ENCODE measurements at regions not wholly inside any gene's neighbourhood (a gene's known extent, or its start where the extent isn't known, plus 50 kb on each side); places are given as distances from the start of the nearest gene placed in this dataset.
A peak's percentile ranks its signal among the peaks of the same experiment; 100 is the strongest.
"Not testable (repeated sequence)": the region's sequence is repeated elsewhere in the genome, so short reads cannot be mapped to it uniquely, and the experiment has no call there.

GRCh38 chr7:55699450-55699842, 127.1 kb upstream of the VOPP1 start:
- not testable (repeated sequence) for DNase-seq

DNA sequence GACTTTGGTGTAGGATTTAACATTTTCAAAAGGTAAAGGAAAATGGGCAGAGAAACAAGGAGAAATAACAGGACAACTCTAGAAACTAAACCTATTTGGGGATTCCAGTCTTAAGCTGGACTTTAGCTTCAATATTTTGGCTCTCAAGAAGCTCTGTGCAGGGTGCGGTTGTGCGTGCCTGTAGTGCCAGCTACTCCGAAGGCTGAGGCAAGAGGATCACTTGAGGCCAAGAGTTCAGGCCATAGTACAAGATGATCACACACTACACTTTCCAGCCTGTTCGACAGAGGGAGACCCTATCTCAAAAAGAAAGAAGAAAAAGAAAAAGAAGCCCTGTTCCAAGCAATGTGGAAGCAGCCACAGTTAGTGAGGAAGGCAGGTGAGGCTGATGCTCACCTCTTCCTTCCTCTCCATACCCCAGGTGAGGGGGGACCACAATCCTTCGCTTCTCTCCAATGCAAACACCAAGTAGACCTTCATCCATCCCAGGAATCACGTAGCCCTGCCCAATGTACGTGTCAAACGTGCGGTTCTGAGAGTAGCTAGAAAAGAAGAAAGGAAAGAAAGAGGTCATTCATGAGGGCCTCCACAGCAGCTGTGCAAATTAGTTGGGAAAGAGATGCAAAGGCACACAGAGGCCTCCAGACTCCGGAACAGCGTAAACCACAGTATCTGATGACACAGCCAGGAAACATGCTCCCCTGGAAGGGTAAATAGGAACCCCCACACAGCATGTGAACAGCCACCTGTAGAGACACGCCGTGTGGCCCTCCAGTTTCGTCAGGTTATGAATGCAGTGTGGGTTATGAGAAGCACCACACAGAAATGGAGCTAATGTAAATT, 126.5 kb upstream of the VOPP1 start:
- peak; percentile 28 for DNase-seq

DNA sequence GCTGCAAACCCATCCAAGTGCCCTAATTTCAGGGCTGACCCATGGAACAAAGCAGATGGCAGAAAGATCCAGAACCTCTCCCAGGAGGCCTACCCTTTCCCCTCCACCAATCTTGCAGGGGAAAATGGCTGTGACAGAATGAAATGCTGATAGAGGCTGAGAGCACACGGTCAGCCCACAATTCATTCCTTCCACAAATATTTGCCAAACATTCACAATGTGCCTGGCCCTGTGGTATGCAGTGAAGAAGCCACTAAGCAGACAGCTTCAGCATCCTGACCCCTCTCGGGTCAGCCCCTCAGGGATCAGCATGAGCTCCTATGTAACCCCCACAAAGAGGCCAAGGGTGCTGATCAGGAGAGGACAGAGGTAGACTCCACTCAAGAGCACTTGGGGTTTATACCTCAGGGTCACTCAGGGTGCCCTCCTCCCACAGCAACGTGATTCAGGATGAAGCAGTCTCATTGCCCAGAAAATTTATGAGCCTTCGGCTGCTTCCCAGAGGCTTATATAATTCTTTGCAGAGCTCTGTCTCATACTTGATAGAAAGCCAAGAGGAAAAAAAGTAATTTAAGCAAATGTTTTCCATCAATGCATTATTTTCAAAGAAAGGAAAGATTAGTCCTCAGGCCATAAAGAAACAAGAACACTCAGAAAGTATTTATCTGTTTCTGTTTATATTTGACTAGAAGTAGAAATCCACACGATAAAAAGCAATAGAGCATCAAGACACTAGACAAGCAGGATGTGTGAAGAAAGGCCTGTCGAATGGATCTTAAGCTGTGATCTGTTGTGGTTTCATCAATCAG, 123.8 kb upstream of the VOPP1 start:
- DNase-seq, result peak; percentile 66

DNA sequence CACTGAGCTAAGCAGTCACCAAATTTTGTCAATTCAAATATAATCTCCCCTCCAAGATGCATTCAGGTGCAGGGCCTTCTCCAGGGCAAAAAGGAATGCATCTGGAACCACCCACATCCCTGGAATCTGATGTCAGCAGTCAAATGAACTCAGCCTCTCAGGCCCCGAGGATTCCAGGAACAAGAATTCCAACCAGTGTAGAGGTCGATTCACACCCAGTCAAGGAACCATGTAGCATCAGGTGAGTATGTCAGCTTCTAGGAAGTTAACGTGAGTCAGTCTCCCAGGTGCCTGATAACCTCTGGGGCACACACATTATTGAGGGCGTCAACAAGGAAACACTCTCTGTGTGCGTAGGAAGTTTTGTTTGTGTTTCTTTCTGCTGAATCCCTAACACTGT, 122.2 kb upstream of the VOPP1 start:
- DNase-seq, result not testable (repeated sequence)

- DNase-seq, result peak; percentile 43
Measured at GRCh38 chr7:55688684-55689681, 116.7 kb upstream of the VOPP1 start.

GRCh38 chr7:55688261-55688660, 116.0 kb upstream of the VOPP1 start:
- not testable (repeated sequence) for DNase-seq

- not testable (repeated sequence) for DNase-seq
Measured at GRCh38 chr7:55687252-55687651, 115.0 kb upstream of the VOPP1 start.

DNA sequence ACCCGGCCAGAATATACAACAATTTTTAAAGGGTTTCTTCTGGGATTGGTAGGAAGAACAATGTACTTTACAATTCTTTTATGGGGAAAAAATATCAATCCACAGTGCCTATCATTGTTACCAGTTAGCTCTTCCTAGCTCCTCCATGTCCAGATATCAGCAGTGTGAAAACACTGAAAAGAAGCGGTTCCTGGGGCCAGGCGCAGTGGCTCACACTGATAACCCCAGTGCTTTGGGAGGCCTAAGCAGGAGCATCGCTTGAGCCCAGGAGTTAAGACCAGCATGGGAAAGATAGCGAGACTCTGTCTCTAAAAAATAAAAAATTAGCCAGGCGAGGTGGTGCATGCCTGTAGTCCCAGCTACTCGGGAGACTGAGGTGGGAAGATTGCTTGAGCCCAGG, 114.5 kb upstream of the VOPP1 start:
- DNase-seq, result not testable (repeated sequence)

- DNase-seq, result not testable (repeated sequence)
Measured at GRCh38 chr7:55683501-55683900, 111.2 kb upstream of the VOPP1 start.

DNA sequence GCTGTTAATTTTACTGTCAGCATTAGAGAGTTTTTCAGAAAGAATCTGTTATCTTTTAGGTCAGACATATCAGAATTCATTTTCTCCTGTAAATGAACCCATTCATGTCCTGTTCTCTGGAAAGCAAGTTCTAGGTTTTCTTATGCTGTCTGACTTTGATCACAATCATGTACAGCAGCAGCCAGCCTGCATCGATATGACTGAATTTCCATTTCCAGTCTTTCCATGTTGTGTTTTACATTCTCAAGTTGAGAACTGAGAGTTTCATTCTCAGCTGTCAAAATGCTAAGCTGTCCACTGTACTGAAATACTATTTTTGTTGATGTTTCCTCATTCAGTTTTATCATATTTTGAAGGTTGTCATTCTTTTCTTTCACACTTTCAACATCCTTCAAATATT, 103.3 kb upstream of the VOPP1 start:
- DNase-seq, result not testable (repeated sequence)

DNA sequence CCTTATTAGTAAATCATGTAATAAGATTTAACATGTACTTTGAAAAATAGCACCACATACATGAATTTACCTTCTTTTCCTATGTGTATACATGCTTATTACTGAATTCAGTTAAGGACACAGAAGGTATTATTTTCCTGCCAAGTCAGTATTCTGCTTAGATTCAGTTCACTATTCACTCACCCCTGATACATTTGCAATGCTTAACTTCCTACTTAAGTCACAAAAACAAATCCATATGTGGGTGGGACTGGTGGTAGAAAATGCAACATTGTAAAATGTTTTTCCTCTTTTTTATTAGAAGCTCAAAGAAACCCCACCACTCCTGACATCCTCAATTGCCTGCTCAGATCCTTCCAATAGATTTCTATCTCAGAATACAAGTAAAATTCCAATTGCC, 101.2 kb upstream of the VOPP1 start:
- DNase-seq, result not testable (repeated sequence)

DNA sequence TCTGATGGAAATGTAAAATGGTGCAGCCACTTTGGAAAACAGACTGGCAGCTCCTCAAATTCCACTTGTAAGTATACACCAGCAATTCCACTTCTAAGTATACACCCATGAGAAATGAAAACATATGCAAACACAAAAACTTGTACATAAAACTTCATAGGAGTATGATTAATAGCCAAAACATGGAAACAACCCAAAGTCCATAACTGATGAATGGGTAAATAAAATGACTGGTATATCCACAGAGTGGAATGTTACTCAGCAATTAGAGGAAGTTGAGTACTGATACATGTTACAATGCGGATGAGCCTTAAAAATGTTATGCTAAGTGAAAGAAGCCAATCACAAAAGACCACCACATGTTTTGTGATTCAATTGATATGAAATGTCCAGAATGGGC, 99.8 kb upstream of the VOPP1 start:
- DNase-seq, result not testable (repeated sequence)

GRCh38 chr7:55657654-55658053, 85.4 kb upstream of the VOPP1 start:
- DNase-seq, result no peak

GRCh38 chr7:55651057-55651456, 78.8 kb upstream of the VOPP1 start:
- DNase-seq, result no peak

- no peak for DNase-seq
Measured at GRCh38 chr7:55649238-55649637, 76.9 kb upstream of the VOPP1 start.

GRCh38 chr7:55644567-55644966, 72.3 kb upstream of the VOPP1 start:
- no peak for DNase-seq

GRCh38 chr7:55642266-55642665, 70.0 kb upstream of the VOPP1 start:
- DNase-seq, result no peak

GRCh38 chr7:55641811-55642210, 69.5 kb upstream of the VOPP1 start:
- no peak for DNase-seq

GRCh38 chr7:55641273-55641691, 69.0 kb upstream of the VOPP1 start:
- DNase-seq, result peak; percentile 73

DNA sequence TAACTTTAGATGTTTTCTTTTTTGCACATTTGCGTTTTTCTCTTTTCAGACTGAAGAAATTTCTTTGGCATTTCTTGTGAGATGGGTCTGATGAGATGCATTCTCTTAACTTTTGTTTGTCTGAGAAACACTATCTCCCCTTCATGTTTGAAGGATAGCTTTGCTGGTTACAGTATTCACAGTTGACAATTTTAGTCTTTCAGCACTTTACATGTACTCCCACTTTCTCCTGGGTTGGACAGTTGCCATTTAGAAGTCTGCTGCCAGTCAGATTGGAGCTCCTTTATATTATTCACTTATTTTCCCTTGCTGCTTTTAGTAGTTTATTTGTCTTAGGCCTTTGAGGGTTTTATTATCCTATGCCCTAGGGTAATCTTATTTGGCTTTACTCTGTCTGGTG, 67.3 kb upstream of the VOPP1 start:
- DNase-seq, result no peak

GRCh38 chr7:55629051-55629677, 56.9 kb upstream of the VOPP1 start:
- no peak for DNase-seq

- DNase-seq, result no peak
Measured at GRCh38 chr7:55624813-55625212, 52.5 kb upstream of the VOPP1 start.
